Gastroesophageal sphincter (tissue), 3 donors: ENCODE measurements at regions not wholly inside any gene's neighbourhood (a gene's known extent, or its start where the extent isn't known, plus 50 kb on each side); places are given as distances from the start of the nearest gene placed in this dataset.

Source experiments
- POLR2A ChIP-seq, 2 donors: fragments of 450-650 bp; IDR thresholded peaks; one replicate each; pipeline ENCODE4 v1.6.1; 2017; ENCODE audit warnings: antibody characterized with exemption in 2 of 2, mild to moderate bottlenecking in 2 of 2, moderate library complexity in 1 of 2
- POLR2AphosphoS5 ChIP-seq: sonication (generic); formaldehyde crosslinking; IDR thresholded peaks from one replicate; pipeline ENCODE4 v1.6.1; 2017; ENCODE audit warnings: antibody characterized with exemption
- TF ChIP-seq, protein P1 (sequence below), 4 experiments: fragments of 200-600 bp in 2 of 4; fragments of 450-650 bp in 2 of 4; sonication (generic) in 1 of 4; IDR thresholded peaks; one replicate each; pipeline ENCODE4 v1.5.1; 2017 to 2019; ENCODE audit warnings: antibody characterized with exemption in 4 of 4, mild to moderate bottlenecking in 2 of 4, moderate library complexity in 2 of 4

DNA sequence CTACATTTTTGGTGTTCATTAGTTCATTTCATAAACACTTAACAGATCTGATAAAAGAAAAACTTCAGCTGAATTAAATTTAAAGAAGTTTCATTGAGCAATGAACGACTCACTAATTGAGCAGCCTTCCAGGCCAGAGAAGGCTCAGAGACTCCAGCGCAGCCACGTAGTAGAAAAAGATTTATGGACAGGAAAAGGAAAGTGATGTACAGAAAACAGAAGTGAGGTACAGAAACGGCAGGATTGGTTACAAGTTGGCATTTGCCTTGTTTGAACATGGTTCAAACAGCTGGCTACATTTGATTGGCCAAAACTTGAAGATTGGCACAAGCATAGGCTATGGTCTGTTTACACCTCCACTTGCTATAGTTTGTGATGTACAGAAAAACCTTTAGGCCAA lies 166.3 kb upstream of the DTNBP1 start:
- TF ChIP-seq, protein P1, sequence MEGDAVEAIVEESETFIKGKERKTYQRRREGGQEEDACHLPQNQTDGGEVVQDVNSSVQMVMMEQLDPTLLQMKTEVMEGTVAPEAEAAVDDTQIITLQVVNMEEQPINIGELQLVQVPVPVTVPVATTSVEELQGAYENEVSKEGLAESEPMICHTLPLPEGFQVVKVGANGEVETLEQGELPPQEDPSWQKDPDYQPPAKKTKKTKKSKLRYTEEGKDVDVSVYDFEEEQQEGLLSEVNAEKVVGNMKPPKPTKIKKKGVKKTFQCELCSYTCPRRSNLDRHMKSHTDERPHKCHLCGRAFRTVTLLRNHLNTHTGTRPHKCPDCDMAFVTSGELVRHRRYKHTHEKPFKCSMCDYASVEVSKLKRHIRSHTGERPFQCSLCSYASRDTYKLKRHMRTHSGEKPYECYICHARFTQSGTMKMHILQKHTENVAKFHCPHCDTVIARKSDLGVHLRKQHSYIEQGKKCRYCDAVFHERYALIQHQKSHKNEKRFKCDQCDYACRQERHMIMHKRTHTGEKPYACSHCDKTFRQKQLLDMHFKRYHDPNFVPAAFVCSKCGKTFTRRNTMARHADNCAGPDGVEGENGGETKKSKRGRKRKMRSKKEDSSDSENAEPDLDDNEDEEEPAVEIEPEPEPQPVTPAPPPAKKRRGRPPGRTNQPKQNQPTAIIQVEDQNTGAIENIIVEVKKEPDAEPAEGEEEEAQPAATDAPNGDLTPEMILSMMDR (IDR thresholded peaks at IDR 0.05), result no peak
- no peak for TF ChIP-seq POLR2AphosphoS5
- TF ChIP-seq POLR2A (IDR thresholded peaks at IDR 0.05), result no peak
